Colon (tissue), 2 donors: ENCODE measurements at regions not wholly inside any gene's neighbourhood (a gene's known extent, or its start where the extent isn't known, plus 50 kb on each side); places are given as distances from the start of the nearest gene placed in this dataset.

Source experiments
- FAIRE-seq: peaks from 2 replicates; lab custom pipeline; 2012; peaks lifted over from hg19 to GRCh38; lab: Jason Lieb, UNC
- donor health status: control.
- donor health status: control.

GRCh38 chr2:4579977-4580376 is 876.6 kb downstream of the DCDC2C start:
- FAIRE-seq: no peak

- no peak for FAIRE-seq
These were observed 881.8 kb downstream of the DCDC2C start for GRCh38 chr2:4585057-4585635.

DNA sequence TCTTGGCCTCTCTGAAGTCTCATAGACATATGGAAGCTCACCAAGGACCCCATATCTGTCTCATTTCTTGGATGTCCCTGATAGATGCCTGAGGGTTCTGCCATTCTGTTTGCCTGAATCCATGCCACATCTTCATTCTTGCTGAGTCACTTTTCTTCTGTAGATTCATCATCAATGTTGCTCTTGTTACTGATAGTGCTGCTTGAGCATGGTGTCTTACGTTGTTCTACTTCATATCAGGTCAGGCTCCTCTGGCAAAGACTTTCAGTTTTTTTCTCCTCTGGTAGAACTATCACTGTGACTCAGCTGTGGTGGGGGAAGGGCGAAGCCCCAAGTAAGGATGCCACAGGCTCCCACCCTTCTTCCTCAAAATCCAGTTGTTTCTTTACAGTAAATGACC is 885.2 kb downstream of the DCDC2C start:
- FAIRE-seq: no peak

DNA sequence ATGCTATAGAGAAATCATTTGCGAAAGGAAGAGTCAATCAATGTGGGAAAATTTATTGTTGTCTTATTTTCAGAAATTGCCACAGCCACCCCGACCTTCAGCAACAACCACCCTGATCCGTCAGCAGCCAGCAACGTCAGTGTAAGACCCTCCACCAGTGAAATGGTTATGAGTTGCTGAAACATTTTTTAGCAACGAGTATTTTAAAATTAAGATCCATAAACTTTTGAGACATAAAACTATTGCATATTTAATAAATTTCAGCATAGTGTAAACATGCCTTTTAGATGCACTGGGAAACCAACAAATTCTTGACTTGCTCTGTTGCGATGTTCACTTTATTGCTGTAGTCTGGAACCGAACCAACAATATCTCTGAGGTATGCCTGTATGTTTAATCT is 887.9 kb downstream of the DCDC2C start:
- no peak for FAIRE-seq

- no peak for FAIRE-seq
These were observed 894.0 kb downstream of the DCDC2C start for GRCh38 chr2:4597400-4597799.

DNA sequence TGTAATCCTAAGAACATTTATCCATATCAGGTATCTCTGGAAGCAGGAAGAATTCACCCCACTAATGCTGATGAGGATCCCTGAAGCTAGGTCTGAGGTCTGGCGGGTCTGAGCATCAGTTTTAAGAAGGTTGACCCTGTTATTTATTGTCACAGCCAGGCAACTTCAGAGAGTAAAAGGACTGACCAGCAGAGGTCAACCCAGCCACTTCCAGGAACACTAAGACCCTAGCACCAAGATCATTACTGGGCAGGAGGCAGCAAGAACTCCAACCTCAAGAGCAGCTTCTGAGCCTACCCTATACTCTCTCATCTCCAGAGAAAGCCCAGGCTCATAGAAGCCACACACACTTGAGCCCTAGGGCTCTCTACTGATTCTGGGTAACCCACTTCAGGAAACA is 901.4 kb downstream of the DCDC2C start:
- no peak for FAIRE-seq

DNA sequence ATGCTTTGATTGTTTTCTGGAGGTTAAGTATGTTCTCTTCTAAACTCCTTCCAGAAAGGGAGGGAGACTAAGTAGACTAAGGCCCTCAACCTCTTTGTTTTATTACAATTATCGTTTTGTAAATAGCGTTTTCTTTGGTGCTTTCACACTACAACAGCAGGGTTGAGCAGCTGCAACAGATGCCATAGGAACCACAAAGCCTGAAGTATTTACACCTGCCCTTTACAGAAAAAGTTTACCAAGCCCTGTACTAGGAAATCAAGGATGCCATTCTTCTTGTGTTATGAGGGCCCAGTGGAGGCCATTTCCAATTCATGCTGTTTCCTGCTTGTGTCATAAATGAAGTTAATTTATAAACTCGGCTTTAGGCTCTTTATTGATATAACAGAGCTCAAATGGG is 914.8 kb downstream of the DCDC2C start:
- FAIRE-seq: no peak

DNA sequence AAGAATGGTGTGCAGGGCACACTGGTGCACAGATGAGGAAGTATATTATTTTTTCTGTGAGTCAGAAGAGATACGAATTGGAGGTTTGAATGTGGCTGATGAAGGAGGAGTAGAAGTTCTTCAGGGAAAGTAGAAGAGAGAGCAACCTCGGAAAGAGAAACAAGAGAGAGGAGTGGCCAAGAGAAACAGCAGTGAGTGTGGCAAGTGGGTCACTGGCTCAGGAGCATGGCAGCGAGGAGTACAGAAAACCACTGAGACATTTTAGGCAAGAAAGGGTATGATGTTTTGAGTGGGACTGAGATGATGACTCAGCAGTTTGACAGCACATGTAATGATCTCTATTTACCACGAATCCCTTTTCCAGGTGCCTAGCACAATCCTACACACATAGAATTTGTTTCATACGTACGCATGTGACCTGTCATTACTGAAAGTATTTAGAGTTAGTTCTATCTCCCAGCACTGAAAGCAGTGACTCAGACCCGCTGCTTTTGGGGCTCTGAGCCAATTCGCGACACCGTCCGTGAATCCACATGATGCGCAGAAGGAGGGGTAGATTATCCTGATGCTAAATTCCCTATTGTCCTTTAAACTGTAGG is 915.4 kb downstream of the DCDC2C start:
- FAIRE-seq: no peak

DNA sequence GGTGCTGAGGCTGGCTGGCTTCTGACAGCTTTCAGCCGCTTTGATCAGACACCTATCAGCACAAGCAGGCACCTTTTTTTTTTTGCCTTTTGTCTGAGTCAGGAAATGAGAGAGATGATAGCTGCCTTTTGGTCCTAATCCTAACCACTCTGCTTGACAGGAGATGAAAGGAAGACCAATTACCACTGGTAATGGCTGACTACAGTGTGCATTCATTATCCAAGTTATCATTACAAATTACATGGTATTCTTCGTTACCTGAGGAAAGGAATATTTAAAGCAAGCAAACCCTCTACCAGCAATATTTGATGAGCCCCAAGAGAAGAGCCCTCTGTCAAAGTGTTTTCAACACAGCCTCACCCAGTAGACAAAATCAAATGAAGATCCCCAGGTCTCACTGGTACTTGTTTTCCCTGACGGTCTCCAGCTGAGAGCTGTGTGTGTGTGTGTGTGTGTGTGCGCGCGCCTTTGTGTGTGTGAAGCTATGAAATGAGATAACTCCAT is 925.7 kb downstream of the DCDC2C start:
- no peak for FAIRE-seq

GRCh38 chr2:4635289-4635688 is 931.9 kb downstream of the DCDC2C start:
- no peak for FAIRE-seq

GRCh38 chr2:4653991-4654390 is 950.6 kb downstream of the DCDC2C start:
- FAIRE-seq: no peak

DNA sequence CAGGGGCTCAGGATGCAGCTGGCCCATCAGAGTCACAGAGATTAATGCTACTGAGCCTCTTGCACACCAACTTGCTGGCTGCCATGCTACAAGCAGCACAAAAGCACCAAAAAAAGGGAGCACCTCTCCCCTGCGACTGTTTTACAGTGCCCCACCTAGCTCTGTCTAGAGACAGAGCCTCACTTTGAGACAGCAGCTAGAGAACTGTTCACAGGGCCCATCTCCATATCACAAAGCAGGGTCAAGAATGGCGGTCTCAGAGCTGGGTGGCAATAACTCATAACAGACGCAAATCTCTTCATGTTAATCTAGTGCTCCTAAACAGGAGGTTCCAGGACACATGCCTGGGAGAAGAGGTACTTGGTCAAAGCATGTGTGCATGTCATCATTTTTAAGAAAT is 953.0 kb downstream of the DCDC2C start:
- FAIRE-seq: no peak

- FAIRE-seq: no peak
These were observed 958.9 kb downstream of the DCDC2C start for GRCh38 chr2:4662161-4662779.

- no peak for FAIRE-seq
These were observed 965.0 kb downstream of the DCDC2C start for GRCh38 chr2:4668381-4668780.

- no peak for FAIRE-seq
These were observed 967.0 kb downstream of the DCDC2C start for GRCh38 chr2:4670331-4670730.

DNA sequence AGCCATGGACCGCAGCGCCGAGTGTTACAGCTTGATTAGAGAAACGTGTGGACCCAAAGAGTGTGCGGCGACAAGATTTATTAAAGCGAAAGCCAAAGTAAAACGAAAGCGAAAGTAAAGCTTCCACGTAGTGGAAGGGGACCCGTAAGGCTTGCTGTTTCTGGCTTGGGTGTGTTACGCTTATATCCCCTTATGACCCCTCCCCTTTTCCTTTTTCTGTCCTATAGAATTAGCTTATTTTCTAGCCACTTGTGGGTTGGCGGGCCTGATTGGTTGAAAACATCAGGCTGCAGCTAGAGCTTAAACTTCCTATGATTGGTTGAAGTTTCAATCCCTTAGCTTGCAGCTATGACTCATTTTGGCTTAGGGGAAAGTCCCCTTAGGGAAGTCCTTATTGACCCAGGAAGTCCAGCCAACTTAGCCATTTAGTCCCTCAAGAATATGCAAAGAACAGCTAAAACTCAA is 969.7 kb downstream of the DCDC2C start:
- no peak for FAIRE-seq

GRCh38 chr2:4674007-4674406 is 970.6 kb downstream of the DCDC2C start:
- FAIRE-seq: no peak

- no peak for FAIRE-seq
These were observed 971.9 kb downstream of the DCDC2C start for GRCh38 chr2:4675295-4675694.

DNA sequence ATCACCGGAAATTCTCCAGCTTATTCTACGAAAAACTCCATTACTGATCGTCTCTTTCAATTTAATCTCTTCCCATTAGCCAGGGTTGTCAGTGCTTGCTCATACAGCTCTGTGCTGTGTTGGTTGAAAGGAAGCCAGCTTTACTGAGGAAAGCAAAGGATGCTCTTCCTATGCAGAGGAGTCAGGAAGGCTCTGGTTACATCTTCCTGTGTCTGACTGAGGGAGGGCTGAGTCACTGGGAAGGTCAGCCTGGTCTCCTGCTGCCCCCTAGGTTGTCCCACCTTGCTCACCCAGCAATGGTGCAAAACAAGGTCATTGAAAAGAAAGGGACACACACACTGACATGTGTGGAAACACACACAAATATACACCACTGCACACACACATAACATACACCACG is 975.6 kb downstream of the DCDC2C start:
- FAIRE-seq: no peak

GRCh38 chr2:4679391-4679790 is 976.0 kb downstream of the DCDC2C start:
- no peak for FAIRE-seq

DNA sequence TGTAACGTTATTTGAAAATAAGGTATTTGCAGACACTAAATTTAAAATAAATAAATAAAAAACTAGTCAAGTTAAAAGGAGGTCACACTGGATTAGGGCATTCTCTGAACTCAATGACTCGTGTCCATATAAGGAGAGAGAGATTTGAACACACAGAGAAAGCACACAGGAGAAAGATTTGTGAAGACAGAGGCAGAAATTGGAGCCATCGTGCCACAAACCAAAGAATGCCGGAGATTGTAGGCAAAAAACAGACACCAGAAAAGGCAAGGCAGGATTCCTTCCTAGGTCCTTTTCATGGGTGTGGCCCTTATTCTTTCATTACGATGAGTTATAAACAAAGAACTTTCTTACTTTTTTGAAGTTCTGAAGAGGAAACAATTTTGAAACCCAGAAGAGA is 981.5 kb downstream of the DCDC2C start:
- FAIRE-seq: no peak

- no peak for FAIRE-seq
These were observed 987.5 kb downstream of the DCDC2C start for GRCh38 chr2:4690913-4691312.

DNA sequence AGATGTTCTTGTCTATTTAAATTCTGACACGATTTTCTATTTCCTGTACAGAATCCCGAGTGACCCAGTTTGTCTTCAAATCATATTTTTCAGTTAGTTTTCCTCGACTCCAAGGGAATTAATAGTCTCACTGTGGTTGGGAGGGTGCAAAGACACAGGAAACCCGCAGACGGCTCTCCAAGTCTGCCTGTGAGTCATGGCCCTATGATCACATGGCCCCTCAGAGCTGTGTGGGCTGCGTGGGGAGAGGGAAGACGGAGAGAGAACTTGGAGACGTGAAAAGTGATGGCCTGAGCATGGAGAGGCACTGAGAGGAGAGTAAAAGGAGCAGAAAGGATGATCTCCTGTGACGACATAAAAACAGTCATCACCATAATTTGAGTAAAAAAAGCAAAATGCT is 989.9 kb downstream of the DCDC2C start:
- FAIRE-seq: no peak
